Stimulated activated CD4-positive, alpha-beta T cell treated with anti-CD3 and anti-CD28 coated beads, Interleukin-1b, Interleukin-23, amount 100 ng/mL, for 24 hours (primary cell): ENCODE measurements at regions not wholly inside any gene's neighbourhood (a gene's known extent, or its start where the extent isn't known, plus 50 kb on each side); places are given as distances from the start of the nearest gene placed in this dataset.
A peak's percentile ranks its signal among the peaks of the same experiment; 100 is the strongest.

Experiments
- DNase-seq, 4 experiments: peaks; one replicate each; pipeline ENCODE4 v3.0.0-alpha.2; 2020; ENCODE audit warnings: low read depth in 4 of 4, low spot score in 1 of 4

DNA sequence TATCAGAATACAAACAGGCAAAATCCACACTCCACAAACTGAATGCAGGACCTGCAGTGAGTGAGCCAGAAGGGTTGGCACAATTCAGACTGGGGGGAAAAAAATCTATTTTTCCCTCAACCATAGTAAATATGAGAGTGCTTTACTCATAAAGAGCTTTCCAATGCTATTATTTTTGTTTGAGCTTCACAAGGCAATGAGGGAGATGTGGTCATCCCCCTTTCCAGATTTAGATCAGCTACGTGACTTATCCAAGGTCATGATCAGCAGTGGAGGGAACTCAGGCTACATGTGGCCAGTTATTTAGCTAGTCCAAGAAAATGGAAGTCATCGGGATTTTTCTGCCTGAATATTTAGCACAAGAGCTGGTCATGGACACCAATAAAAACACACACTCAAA is 120.4 kb upstream of the KLF7 start:
- DNase-seq = no peak

DNA sequence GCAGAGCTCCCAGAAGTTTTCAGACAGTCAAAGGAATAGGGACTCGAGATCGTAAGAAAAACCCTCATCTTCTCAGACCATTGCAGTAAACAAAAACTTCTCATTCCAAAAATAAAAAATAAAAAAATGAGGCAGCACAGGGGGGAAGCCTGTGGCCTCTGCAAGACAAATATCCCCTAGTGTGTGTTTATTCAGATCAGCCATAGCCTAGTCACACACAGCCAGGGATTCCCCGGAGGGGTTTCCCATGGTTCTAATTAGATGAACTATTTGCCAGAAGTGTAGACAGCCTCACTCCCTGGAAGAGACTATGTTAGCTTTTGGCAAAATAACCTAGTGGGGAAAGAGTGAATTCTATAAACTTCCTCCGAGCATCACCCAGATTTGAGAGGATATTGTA is 122.9 kb upstream of the KLF7 start:
- DNase-seq = no peak

DNA sequence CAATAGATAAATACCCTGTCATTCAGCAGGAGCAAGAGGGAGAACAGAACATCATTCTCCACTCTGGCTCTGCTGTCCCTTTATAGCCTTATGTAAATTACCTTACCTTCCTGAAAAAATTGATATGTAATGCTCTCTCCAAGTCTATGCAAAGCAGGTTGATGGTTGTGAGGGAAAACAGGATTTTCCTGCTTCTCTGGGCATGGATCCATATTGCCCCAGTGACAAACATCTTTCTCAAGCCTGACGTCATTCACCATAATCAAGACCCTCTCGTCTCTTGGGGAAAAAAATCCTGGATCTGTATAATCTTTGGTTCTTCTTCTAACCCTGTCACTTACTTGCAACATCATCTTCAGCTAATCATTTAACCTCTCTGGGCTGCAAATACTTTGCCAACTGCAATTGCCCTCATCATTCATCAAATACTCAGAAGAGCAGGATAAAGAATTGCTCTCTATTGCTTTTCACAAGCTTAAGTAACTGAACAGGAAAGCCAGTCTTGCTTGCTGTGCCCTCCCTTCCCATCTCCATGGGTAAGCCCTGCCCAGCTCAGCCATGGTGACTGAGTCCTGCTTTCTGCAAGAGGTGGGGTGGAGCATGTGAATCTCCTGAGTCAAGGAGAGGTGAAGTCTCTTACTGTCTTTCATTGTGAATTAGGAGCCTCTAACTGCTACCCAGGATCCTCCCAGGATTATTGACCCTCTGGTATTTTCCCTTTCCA is 123.7 kb upstream of the KLF7 start:
- DNase-seq = no peak

DNA sequence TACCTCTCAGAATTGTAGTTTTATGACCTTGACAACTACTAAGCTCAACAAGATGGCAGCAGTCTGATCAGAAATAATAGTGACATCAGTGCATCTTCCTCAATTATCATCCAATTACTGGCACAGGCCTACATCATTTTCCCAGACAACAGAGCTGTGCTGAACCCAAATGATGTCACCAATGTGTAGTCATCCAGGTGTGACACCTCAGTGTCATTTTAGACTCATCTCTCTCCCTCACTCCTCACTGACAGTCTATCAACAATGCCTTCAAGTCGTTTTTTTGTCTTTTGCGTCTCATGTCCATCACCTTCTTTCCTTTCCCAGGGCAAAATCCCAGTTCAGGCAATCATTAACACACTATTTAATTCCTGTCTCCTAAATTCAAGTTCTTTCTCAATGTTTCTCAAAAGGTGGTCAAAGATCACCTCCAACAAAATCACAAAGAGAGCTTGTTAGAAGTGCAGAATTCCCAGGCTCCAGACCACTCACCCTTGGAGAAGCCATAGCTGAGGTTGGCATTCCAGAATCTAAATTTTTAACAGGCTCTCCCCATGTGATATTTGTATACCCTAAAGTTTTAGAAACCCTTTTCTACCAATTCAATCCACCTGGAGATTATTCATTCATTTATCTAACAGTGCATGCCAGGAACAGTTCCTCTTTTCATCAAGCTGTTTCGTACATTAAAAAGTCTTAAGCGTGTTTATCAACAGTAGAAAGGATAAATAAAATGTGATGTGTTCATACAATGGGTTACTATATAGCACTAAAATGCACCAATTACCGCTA is 125.3 kb upstream of the KLF7 start:
- no peak for DNase-seq

DNA sequence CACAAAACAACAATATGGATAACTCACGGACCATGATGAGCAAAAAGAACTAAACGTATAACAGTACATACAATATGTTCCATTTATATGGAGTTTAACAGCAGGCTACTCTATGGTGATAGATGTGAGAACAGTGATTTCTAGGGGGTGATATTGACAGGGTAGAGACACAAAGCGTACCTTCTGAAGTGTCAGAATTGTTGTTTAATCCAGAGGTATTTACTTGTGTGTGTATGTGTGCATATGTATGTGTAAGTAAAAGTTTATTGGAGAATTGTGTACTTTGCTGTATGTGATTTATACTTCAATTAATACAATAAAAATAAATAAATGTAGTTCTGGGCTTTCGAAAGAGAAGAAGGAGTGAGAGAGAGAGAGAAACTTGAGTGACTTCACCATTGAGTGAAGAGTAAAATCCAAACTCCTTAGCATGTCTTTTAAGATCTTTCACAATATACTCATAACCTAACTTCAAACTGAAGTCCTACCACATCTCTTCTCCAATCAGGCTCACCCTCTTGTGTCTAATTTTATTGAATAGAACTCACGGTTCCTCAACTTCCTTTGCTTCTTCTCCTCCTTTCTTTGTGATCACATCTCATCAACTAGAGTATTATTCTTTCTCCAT is 126.0 kb upstream of the KLF7 start:
- no peak for DNase-seq

DNA sequence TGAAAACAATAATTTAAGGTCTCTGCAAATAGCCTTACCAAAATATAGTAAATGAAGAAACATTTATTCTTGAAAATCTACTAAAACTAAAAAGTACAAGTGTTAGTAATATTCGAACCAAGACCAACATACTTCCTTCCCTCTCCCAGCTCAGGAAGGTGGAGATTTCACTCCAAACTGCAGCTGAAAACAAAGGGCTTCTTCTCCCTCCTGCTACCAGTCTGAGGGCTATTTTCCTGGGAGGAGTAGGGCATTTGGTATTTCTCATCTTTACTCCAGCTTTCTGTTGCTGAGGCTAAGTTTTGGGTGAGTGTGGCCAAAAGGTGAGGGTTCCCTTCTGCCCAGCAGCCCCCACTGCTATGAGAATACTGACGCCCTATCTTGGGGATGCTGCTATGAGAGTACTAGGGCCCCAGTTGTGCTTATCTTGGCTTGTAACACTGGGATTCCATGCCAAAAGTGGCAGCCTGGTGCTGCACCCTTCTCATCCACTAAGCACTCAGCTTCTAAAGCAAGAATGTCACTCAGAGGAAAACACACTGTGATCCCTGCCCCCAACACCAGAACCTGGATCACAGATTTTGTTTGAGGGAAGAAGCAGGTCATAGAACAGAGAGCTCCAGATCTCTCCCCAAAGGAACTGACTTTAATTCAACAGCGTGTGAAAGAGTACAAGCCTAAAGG is 130.7 kb upstream of the KLF7 start:
- DNase-seq = no peak

DNA sequence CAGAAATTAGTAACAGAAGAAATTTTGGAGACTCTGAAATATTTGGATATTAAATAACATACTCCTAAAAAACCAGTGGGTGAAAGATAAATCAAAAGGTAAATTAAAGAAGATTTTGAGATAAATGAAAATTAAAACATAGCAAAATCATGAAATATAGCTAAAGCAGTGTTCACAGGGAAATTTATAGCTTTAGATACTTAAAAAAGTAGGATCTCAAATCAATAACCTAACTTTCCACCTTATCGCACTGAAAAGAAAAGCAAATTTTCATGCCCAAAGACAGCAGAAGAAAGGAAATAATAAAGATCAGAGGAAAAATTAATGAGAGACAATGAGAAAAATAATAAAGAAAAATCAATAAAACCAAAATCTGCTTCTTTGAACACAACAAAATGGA is 135.1 kb upstream of the KLF7 start:
- DNase-seq = no peak

DNA sequence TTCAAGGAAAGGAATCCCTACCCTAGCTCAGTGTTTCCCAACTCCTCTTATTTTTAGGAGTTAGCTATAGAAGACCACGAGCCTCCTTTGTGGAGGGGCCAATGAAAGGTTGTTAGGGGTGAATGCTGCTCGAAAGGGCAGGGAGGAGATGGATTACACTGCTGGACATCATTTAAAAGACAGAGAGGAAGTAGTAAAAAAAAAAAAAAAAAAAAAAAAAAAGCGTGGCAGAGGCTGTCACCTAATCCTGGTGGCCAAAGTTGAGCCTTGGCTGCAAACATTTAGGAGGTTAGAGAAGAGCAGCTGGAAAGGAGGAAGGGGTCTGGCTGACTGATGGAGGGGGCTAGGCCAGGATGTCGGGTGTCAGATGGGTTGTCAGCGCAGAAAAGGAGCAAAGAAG is 139.0 kb upstream of the KLF7 start:
- DNase-seq = no peak

DNA sequence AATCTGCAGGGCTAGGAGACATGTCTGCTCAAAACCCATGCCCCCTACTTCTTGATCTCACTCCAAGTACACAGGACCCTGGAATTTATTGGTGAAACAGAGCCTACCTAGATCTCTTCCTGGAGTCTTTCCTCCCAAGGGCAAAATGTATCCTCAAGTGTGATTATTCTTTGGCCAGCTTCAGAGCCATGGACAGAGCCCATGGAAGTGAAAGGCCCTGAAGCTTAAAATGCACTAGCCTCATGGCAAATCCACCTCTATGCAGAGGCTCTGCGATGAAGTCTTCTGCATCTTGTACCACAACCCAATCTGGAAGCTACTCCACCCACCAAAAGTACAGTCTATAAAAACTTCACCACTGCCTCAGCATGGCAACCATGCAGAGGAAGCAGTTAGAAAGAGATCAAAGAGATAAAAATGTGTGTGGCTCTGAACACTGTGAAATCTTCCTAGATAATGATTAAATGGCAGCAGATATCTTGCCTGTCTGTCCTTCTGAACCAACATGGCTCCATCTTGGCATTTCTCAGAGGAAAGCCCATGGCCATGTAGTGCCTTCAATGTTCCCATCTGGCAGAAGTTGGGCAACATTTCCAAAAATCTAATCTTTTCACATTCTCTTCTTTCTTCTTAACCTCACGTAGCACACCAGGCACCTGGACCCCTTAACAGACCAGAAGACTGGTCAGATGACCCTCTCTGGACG is 142.9 kb upstream of the KLF7 start:
- no peak for DNase-seq

DNA sequence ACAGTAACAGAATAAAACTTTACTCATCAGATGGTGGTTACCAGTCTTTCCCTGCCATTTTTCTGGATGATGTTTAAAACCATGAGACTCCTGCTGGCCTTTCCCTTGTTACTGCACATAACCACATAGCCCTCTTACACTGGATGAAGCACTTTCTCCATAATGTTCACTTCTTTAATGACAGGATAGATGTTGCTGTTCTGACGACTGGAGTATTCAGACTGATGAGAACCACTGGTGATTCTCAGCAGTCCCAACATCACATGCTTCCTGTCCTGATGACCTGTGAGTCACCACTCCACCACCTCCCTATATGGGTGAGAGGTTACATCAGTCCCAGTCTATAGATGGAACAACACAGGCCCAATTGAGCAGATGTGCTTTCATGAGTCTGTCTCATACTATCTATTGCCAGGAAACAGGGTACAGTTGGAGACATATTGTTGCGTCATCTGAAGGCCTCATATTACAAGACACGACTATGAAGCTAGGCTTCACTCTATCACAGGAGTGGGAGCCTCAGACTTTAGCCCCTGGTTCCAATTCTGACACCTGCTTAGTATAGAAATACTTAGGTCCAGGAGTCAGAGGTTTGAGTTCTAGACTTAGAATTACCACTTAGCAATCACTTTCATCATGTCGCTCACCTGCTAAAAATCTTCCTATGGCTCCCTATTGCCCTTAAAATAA is 145.7 kb upstream of the KLF7 start:
- peak in 1 of 4 experiments; percentile 24 for DNase-seq

DNA sequence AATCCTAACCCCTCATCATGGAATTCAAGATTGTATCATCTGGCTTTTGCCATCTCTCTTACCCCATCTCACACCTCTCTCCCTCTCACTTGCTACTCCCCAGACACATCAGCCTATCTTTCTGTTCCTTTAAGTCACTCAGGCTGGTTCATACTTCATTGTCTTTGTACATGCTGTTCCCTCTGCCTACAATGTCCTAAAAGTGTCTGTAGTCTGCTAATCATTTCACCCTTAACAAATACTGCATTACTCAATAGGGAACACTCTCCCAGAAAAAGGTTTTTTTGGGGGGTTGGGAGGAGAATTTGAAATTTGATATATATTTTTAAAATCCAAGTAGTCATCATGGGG is 146.2 kb upstream of the KLF7 start:
- DNase-seq = no peak

DNA sequence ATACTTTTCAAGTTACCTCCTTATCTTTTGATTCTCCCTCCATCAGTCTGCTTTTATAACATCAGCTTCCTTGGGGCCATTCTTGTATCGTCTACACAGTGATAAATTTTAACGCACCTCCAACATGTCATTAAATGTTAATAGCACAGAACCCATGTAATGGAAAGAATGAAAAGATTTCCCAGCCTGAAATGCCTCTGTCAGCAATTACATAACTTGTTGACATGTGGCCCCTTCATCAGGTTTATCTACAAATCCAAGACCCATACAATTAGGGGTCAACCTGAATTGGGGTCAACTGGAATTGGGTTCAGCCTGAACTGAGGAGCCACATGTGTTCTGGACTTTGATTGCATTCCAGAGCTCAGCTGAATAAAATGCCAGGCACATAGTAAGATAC is 148.2 kb upstream of the KLF7 start:
- DNase-seq = no peak

DNA sequence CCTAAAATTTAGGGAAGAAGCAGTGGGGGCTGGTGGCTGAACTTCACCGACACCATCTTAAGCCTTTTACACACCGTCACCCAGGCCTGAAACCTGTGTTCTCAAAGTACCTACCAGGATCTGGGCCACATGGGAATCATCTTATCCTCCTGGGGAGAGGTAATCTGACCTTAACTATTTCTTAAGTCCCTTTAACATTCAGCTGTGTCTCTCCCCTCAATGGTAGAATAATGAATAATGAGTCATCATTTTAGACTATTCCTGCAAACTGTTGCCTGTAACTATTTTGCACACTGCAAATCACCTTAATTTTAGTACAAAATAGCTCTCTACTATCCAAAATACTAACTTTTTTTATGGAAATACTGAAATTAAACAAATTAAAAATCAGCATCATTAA is 149.4 kb upstream of the KLF7 start:
- no peak for DNase-seq

DNA sequence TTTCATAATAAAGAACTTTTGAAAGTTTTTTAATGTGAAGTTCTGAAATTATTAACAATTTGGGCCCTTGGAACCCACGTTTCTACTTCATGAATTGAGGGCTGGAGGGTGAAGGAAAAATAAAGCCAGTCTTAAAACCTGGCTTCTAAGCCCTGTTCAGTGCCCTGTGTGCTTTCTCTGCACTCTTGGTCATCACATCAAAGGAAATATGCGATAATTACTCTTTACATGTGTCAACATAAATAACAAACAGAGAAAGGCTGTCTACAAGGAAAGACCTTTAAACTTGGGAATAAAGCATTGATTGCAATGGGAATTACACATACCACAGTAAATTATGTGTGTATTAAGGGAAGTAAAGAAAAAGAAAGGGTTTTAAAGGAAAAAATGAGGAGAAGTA is 150.7 kb upstream of the KLF7 start:
- no peak for DNase-seq

DNA sequence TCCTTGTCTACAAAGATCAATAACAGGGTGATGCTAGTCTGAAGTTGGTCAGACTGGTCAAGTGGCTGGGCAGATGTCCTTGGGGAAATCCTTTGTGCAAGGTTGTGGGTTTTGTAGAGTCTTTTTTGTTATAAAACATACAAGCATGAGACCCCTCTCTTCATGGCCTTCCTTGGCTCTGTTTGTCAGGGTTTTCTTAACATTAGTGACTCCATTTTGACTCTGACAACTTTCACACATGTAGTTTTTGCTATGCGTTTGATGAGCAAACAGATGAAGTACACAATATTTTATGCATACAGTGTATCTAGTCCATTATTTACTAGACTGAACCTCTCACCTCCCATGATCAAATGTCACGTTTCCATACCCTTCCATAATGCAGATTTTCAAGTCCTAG is 151.2 kb upstream of the KLF7 start:
- no peak for DNase-seq

DNA sequence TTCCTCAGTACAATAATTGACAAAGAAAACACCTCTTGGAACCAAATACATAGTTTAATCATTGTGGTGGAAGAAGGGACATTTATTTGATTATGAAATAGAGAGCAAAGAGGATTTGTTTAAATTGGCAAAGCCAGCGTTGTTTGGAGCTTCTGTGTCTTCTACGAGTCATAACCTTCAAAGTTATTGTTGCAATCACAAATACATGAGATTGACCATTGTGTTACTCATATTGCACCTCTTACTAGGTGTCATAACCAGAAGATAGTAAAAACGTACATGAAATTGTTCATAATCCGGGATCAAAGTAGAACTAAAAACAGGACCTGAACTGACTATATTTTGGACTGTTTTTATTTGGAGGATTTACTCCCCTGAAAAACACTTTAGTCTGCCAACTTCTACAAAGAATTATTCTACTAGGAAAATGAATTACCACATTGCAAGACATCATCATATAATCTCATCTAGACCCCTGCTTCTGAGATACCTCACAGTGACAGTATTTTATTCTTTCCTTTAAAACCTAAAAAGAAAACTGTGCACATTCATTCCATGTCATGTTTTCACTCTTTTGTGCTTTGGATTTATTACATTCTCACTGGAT is 151.7 kb upstream of the KLF7 start:
- DNase-seq = no peak

DNA sequence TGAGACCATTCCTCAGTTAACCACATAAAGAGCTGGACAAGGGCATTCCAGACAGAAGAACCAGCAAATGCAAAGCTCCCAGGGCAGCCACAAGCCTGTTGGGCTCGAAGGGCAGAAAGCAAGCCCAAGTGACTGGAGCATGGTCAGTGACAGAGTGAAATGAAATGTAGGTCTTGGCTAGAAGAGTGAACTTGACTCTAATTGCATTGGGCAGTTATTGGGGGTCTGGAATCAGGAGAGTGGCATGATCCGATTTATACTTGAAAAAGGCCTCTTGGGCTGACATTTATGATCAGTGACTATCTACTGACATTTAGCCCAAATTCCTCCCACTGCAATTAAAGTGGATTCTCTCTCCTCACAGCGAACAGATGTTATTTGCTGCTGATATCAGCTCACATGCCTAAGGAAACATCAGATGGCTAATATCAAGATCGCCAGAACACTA is 152.5 kb upstream of the KLF7 start:
- DNase-seq = no peak

DNA sequence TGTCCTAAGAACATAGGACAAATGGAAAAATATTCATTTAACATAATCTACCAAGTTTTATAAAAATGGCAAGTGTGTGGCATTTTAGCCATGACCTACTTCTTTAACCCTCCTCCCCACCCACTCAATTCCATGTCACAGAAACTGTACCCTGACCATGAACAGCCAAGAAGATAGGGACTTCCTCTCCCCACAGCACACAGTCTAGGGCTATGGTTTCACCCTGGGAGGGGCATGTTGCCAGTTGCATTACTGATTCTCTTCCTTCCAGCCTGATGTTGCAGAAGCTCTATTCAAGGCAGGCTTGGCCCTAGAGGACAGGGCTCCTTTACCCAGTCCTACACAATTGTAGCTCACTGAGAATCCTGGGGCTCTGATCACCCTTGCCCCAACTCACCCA is 153.6 kb upstream of the KLF7 start:
- no peak for DNase-seq

DNA sequence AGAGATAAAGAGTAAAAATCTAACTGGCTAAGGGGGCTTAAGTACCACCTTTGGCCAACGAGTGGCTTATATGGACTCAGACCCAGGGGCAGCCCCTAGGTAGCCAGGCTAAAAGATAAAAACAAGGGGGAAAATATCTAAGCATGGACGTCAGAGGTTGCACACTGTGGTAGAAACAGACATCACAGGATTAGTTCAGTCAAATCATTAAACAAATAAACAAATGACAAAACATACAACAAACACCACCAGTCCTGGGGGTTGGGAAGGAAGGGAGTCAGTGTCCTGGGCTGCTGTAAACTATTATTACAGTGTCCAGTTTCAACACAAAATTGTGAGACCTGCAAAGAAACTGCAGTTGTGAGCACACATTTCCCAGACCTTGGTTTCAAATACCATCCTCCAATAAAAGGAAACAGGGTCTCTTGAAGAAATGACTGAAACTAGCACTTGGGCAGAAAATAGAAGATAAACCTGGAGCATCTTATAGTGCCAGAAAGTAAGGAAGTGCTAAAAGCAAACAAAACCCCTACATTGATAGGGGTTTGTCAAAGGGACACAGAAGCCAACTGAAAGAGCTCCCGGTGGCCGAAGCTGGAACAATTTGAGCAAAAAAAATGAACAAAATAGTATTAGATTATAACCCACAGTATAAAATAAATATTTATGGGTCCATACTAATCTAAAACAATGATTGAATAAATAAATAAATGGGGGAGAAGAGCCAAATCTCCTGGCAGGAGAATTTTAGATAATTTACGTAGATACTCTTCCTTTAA is 154.8 kb upstream of the KLF7 start:
- DNase-seq = no peak
